GM12865 (cell line): ENCODE measurements at regions not wholly inside any gene's neighbourhood (a gene's known extent, or its start where the extent isn't known, plus 50 kb on each side); places are given as distances from the start of the nearest gene placed in this dataset.

Experiments
- DNase-seq: peaks from one replicate; pipeline ENCODE4 v3.0.0; 2010; ENCODE audit warnings: low read depth
- H3K4me3 ChIP-seq: 2 replicates; pipeline ENCODE4 v1.5.1; 2011; ENCODE audit warnings: mild to moderate bottlenecking, low read depth, low read length, control low read depth
- TF ChIP-seq, protein P1 (sequence below): IDR thresholded peaks from 2 replicates; pipeline ENCODE4 v1.5.1; 2011; ENCODE audit warnings: low read length, control low read depth, low read depth, inconsistent platforms; ENCODE audit not compliant: insufficient read depth; ENCODE audit errors: missing control alignments

DNA sequence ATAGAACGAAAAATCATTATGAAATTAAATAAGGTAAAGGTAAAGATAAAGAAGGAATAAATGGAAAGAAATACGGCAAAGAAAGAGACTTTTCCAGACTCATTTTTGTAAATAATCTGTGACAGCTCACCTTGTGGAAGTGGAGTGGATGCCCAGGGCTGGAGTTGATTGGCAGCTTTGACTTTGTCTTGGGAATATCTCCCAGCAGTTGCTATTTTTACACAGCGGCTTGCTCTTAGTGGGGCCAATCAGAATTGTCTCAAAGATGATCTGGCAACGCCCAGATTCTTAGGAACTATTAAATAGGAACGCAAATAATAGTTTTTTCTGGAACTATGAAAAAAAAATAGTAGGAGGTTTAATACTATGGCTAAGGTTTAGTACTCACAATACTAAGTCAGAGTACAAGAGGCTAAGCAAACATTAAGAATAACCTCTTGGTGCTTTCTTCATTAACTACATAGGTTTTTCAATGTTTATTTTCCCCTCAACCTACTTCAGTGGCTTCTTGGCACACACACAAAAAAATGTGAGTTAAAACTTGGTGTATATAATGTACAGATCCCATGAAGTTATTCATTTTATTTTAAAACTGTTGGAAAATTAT is 132.7 kb downstream of the TRAM1L1 start:
- H3K4me3 ChIP-seq = no peak overlapping the region
- TF ChIP-seq, protein P1, sequence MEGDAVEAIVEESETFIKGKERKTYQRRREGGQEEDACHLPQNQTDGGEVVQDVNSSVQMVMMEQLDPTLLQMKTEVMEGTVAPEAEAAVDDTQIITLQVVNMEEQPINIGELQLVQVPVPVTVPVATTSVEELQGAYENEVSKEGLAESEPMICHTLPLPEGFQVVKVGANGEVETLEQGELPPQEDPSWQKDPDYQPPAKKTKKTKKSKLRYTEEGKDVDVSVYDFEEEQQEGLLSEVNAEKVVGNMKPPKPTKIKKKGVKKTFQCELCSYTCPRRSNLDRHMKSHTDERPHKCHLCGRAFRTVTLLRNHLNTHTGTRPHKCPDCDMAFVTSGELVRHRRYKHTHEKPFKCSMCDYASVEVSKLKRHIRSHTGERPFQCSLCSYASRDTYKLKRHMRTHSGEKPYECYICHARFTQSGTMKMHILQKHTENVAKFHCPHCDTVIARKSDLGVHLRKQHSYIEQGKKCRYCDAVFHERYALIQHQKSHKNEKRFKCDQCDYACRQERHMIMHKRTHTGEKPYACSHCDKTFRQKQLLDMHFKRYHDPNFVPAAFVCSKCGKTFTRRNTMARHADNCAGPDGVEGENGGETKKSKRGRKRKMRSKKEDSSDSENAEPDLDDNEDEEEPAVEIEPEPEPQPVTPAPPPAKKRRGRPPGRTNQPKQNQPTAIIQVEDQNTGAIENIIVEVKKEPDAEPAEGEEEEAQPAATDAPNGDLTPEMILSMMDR = no peak
- DNase-seq = no peak

DNA sequence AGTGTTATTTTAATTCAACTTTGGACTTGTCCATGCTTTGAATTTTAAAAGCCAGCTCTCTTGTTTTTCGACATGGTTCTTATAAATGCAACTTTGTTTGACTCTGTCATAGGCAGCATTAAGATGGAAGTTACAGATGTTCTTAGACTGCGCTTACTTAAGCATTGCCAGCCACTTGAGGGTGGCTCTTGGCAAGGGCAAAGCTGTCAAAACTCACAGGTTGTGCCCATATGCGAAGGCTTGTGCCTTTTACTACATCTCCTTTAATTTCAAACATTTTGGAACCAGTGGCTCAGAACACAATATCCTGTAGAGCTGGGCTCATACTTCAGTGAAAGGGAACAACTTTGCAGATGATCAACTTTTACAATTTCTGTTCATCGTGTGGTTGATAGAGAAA is 135.5 kb downstream of the TRAM1L1 start:
- DNase-seq = no peak
- no peak overlapping the region for H3K4me3 ChIP-seq
- TF ChIP-seq, protein P1 = no peak

DNA sequence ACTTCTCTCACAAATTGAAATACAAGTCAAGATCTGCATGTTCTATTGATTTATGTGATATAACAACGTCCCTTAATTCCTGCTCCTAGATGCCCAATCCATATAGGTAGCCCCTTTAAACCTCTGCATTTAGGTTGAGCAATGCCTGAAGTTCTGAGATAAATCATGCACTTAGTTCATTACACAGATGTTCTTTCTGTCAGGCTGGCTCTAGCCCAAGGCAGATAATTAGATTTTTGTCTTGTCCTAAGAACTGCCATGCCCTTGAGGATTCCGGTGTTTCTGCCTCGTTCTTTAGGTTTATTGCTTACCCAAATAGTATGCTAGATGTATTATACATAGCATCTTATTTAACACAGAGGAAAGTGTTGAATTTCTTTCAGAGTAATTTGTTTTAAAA is 143.1 kb downstream of the TRAM1L1 start:
- no peak overlapping the region for H3K4me3 ChIP-seq
- TF ChIP-seq, protein P1 = no peak
- DNase-seq = no peak

DNA sequence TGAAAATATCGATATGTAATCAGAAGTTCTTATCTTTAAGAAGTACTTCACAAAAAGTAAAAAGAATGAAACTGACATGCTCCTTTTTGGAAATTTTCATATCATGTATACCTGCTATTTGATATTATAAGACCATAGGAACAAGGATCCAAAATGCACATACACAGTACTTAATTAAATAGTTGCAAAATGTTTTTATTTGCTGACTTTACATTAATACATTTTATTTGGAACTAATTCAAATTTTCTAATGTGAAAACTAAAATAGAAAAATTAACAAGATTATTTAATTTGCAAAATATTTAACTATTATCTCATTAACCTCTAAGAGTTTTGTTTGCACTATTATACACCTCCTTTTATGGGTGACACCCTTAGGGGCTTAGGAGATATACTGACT is 155.0 kb downstream of the TRAM1L1 start:
- no peak overlapping the region for H3K4me3 ChIP-seq
- no peak for DNase-seq
- TF ChIP-seq, protein P1 = no peak

DNA sequence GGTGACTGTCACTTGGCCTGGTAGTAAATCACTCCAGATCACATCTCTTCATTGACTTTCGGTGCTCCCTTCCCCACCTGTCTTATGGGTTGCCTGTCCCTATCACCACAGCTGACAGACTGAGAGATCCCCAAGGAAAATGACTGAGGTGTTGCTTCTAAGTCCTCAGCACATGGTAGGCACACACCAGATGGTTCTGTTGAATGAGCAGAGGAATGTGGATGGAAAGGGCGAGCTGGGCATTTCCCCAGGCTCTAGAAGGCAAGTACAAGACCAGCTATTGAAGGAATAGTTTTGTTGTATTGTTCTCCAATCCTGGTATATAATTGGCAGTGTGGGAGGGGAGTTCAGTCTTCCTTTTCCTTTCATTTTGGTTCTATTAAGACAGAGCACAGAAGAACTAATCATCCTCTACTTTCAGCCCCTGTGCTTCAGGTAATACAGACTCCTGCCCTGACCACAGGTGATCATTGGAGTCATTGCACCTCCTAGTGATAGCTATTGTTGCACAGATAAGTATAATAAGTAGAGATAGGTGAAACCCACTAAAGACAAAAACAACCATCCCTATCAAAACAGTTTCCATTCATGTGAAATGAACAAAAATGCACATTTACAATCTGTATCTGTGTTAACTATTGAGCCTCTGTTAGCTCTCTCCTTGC is 158.6 kb downstream of the TRAM1L1 start:
- TF ChIP-seq, protein P1 = no peak
- no peak overlapping the region for H3K4me3 ChIP-seq
- no peak for DNase-seq

DNA sequence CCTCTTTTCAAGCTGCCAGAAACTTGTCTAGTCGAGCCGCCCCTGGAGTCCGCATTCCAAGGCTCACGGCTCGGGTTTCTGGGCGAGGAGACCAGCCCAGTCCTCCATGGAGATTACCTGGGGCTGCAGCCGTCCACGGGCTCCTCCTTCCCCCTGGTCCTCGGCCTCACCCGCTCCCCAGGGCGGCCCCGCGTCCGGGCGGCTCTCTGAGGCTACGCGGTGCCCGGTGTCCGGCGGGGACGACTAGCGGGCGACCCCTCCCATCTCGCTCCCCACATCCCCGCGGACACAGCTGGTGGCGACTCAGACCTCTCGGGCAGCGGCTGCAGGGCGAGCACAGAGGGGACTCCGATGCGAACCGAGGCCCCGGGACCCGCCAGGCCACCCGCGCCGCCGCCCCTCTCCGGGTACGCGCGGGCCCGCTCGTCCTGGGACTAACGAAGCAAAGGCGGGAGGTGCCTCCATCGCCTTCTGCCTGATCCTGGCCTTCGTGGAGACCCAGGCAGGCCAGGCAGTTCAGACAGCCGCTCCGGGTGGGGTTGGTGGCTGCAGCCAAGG is 159.4 kb downstream of the TRAM1L1 start:
- no peak overlapping the region for H3K4me3 ChIP-seq
- no peak for DNase-seq
- TF ChIP-seq, protein P1 = no peak
